ENCODE measurements at regions not wholly inside any gene's neighbourhood (a gene's known extent, or its start where the extent isn't known, plus 50 kb on each side); places are given as distances from the start of the nearest gene placed in this dataset.
"Not testable (repeated sequence)": the region's sequence is repeated elsewhere in the genome, so short reads cannot be mapped to it uniquely, and the experiment has no call there.

DNA sequence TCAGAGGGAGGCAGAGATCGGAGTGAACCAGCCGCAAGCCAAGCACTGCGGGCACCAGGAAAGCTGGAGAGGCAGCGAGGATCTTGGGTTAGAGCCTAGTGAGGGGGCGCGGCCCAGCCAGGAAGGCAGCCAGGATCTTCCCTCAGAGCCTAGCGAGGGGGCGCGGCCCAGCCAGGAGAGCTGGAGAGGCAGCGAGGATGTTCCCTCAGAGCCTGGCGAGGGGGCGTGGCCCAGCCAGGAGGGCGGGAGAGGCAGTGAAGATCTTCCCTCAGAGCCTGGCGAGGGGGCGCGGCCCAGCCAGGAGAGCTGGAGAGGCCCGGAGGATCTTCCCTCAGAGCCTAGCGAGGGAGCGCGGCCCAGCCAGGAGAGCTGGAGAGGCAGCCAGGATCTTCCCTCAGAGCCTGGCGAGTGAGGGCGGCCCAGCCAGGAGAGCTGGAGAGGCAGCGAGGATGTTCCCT lies 62.7 kb upstream of the TMEM18 start:
- not testable (repeated sequence) for TF ChIP-seq CTCF (conservative IDR thresholded peaks at IDR 0.05; ENCODE audit: low read depth in 2 of 2); CREB1 (CRISPR knock-in tag; IDR thresholded peaks at IDR 0.05; ENCODE audit: low read depth); JUNB (IDR thresholded peaks at IDR 0.05; ENCODE audit: unreplicated experiment); EZH2phosphoT487 (IDR thresholded peaks at IDR 0.05; ENCODE audit: unreplicated experiment); EZH2 (IDR thresholded peaks at IDR 0.05; ENCODE audit: low read depth, unreplicated experiment); NANOG (IDR thresholded peaks at IDR 0.05; ENCODE audit: borderline replicate concordance); ZNF114 (CRISPR knock-in tag; IDR thresholded peaks at IDR 0.05); STAT1 (IDR thresholded peaks at IDR 0.05; ENCODE audit: unreplicated experiment); ZNF331 (CRISPR knock-in tag; IDR thresholded peaks at IDR 0.05; ENCODE audit: low read depth); ETS1 (IDR thresholded peaks at IDR 0.05)
- TF ChIP-seq, protein P1, sequence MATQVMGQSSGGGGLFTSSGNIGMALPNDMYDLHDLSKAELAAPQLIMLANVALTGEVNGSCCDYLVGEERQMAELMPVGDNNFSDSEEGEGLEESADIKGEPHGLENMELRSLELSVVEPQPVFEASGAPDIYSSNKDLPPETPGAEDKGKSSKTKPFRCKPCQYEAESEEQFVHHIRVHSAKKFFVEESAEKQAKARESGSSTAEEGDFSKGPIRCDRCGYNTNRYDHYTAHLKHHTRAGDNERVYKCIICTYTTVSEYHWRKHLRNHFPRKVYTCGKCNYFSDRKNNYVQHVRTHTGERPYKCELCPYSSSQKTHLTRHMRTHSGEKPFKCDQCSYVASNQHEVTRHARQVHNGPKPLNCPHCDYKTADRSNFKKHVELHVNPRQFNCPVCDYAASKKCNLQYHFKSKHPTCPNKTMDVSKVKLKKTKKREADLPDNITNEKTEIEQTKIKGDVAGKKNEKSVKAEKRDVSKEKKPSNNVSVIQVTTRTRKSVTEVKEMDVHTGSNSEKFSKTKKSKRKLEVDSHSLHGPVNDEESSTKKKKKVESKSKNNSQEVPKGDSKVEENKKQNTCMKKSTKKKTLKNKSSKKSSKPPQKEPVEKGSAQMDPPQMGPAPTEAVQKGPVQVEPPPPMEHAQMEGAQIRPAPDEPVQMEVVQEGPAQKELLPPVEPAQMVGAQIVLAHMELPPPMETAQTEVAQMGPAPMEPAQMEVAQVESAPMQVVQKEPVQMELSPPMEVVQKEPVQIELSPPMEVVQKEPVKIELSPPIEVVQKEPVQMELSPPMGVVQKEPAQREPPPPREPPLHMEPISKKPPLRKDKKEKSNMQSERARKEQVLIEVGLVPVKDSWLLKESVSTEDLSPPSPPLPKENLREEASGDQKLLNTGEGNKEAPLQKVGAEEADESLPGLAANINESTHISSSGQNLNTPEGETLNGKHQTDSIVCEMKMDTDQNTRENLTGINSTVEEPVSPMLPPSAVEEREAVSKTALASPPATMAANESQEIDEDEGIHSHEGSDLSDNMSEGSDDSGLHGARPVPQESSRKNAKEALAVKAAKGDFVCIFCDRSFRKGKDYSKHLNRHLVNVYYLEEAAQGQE (IDR thresholded peaks at IDR 0.05; ENCODE audit: unreplicated experiment) = not testable (repeated sequence)
- peak; percentile 31 for TF ChIP-seq POLR2AphosphoS5 (IDR thresholded peaks at IDR 0.05; ENCODE audit: low read depth)

All from GM23338 (cell line).